AG10803 (cell line): ENCODE measurements at regions not wholly inside any gene's neighbourhood (a gene's known extent, or its start where the extent isn't known, plus 50 kb on each side); places are given as distances from the start of the nearest gene placed in this dataset.
A peak's percentile ranks its signal among the peaks of the same experiment; 100 is the strongest.

Experiments used
- DNase-seq: peaks from one replicate; pipeline ENCODE4 v3.0.0; 2010; ENCODE audit warnings: low read depth
- H3K4me3 ChIP-seq: 2 replicates; pipeline ENCODE4 v1.5.1; 2011; ENCODE audit warnings: mild to moderate bottlenecking, low read length, control low read depth
- TF ChIP-seq, protein P1 (sequence below): conservative IDR thresholded peaks from 2 replicates; pipeline ENCODE4 v1.5.1; 2011; ENCODE audit warnings: mild to moderate bottlenecking, low read length, control low read depth, inconsistent platforms

DNA sequence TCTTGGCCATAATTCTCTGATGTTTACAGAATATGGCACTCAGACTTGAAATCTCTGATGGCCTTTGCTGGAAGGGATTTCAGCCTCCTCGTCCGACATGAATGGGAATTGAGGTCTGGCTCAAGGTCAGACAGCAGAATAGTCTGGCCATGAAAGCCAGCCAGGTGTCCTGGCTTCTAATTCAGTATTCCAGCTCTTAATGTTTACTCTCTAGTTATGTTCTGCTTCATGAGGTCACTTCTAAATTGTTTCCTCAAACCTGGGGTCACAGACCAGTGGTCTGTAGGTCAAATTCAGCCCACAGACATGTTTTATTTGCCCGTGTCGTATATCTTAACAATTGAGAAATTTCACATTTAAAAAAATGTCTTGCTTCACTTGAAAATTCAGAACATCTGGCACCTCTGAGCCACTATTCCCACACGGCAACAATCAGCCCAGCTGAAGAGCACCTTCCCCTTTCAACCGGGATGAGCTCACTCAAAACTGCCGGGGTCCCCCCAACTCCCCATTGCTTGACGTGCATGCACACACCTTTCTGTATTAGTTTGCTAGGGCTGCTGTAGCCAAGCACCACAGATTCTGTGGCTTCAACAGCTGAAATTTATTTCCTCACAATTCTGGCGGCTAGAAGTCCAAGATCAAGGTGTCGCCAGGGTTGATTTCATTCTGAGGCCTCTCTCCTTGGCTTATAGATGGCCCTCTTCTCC, 243.5 kb downstream of the ENC1 start:
- TF ChIP-seq, protein P1, sequence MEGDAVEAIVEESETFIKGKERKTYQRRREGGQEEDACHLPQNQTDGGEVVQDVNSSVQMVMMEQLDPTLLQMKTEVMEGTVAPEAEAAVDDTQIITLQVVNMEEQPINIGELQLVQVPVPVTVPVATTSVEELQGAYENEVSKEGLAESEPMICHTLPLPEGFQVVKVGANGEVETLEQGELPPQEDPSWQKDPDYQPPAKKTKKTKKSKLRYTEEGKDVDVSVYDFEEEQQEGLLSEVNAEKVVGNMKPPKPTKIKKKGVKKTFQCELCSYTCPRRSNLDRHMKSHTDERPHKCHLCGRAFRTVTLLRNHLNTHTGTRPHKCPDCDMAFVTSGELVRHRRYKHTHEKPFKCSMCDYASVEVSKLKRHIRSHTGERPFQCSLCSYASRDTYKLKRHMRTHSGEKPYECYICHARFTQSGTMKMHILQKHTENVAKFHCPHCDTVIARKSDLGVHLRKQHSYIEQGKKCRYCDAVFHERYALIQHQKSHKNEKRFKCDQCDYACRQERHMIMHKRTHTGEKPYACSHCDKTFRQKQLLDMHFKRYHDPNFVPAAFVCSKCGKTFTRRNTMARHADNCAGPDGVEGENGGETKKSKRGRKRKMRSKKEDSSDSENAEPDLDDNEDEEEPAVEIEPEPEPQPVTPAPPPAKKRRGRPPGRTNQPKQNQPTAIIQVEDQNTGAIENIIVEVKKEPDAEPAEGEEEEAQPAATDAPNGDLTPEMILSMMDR: no peak
- no peak overlapping the region for H3K4me3 ChIP-seq
- peak; percentile 23 for DNase-seq

DNA sequence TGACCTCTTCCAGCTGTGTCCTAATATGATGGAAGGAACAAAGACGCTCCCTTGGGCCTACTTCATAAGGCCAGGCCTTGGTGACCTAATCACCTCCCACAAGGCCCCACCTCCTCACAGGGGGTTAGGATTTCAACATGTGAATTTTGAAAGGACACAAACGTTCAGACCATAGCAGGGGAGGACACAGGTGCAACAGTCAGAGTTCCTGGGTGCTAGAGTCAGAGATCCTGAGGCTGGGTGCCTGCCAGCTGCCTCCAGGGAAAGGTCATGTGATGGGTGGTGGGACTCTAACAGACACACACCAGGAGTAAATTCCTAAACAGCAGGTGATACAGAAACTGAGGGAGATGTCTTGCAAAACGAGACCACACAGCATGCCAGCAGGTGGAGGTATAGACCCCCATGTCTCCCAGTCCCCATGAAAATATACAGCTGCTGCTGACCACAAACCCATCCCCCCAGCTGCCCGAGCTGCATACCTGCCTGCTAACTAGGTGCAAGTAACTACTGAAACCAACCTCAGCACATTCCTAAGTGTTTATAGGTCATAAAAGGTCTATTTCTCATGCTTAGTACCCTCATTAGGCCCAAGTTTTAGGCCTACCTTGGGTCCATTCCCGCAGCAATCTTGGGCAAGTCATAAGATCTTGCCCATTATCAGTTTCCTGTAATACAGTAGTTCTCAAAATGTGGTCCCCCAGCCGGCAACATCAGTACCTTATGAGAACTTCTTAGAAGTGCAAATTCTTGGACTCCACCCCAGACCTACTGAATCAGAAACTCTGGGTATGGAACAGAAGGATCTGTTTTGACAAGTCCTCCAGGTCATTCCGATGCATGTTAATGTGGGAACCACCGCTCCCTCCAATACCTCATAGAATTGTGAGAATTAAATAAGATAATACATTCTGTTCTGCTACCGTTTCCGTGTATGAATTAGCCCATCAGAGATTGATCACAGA, 245.3 kb downstream of the ENC1 start:
- no peak for DNase-seq
- no peak overlapping the region for H3K4me3 ChIP-seq
- TF ChIP-seq, protein P1: no peak

DNA sequence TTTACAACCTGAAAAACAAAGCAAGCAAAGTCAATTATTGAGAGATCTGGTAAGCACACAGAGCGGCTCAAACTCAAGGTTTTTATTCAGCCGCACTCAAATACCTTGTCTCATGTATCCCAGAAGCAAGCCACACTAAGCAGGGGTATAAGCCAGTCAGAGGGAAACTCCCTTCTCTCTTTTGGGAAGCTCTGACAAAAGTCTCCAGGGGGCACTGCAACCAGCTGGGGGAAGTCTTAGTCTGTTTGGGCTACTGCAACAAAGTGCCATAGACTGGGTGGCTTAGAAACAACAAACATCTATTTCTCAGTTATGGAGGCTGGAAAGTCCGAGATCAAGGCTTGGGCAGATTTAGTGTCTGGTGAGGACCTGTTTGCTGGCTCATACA, 246.0 kb downstream of the ENC1 start:
- TF ChIP-seq, protein P1: no peak
- no peak overlapping the region for H3K4me3 ChIP-seq
- no peak for DNase-seq

DNA sequence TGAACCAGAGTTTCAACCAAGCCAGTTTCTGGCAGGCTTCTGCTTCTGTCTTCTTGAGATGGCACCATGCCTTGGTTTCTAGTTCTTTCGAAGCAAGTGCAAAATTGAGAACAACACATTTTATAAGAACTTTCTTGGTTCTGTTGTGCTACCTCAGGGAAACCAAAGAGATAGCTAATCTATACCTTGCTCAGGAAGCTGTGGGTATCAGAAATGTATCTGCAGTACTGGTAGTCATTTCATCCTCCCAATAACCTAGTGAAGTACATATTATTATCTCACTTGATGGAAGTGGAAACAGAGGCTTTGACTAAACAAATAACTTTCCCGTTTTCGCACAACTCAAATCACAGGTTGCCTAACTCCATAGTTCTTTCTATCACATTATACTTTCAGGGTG, 246.6 kb downstream of the ENC1 start:
- DNase-seq: no peak
- TF ChIP-seq, protein P1: no peak
- H3K4me3 ChIP-seq: no peak overlapping the region

DNA sequence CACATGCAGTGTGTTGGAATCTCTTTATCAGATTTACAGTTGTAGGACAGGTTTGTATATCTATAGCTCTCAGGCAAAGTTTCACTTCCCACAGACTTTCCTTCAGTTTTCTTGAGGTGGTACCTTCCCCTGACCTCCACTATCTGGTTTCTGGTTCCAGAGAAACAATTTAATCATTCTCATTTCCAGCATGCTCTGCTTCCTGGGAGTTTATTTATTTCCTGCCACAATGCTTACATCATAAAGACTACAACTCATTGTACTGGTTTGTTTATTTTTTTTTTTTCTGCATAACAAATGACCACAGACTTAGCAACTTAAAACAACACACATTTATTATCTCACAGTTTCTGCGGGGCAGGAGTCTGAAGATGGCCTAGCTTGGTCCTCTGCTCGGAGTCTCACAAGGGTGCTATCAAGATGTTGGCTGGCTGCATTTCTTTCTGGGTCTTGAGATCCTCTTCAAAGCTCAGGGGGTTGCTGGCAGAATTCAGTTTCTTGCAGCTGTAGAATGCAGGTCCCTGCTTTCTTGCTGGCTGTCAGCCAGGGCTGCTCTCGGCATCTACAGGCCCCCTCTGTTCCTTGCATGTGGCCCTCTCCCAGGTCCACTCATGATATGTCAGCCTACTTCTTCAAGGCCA, 247.7 kb downstream of the ENC1 start:
- no peak overlapping the region for H3K4me3 ChIP-seq
- TF ChIP-seq, protein P1: no peak
- DNase-seq: no peak

DNA sequence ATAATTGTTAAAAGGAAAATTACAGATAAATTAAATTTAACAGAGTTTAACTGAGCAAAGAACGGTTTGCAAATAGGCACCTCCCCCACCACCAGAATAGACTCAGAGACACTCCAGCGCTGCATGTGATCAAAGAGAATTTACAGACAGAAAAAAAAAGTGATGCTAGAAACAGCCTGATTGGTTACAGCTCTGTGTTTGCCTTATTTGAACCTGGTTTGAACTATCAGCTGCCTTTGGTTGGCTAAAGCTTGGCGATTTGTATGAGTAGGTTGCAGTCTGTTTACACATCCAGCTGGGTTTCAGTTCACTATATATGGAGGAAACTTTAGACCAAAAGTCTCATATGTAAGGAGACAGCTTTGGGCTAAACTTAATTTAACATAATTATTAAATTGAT, 249.1 kb downstream of the ENC1 start:
- no peak for DNase-seq

More for the DNA sequence above, 249.1 kb downstream of the ENC1 start:
- TF ChIP-seq, protein P1: no peak
- H3K4me3 ChIP-seq: no peak overlapping the region
